HepG2 (cell line): ENCODE measurements at regions not wholly inside any gene's neighbourhood (a gene's known extent, or its start where the extent isn't known, plus 50 kb on each side); places are given as distances from the start of the nearest gene placed in this dataset.

Experiments used
- ATF6 ChIP-seq: sonication (generic); formaldehyde crosslinking; conservative IDR thresholded peaks from 2 replicates; pipeline ENCODE4 v1.4.0; 2020; ENCODE audit warnings: missing genetic modification reagents
- FOXK2 ChIP-seq: fragments of 450-650 bp; IDR thresholded peaks from 2 replicates; pipeline ENCODE4 v1.6.1; 2016
- GFI1 ChIP-seq: sonication (generic); formaldehyde crosslinking; IDR thresholded peaks from 2 replicates; pipeline ENCODE4 v1.5.0; 2020; ENCODE audit warnings: missing genetic modification reagents, mild to moderate bottlenecking, borderline replicate concordance
- HMG20A ChIP-seq: IDR thresholded peaks from 2 replicates; pipeline ENCODE4 v1.6.1; 2016; ENCODE audit warnings: borderline replicate concordance
- NFIC ChIP-seq: IDR thresholded peaks from 2 replicates; pipeline ENCODE4 v1.6.1; 2012; ENCODE audit warnings: mild to moderate bottlenecking, low read length, inconsistent platforms
- NPAS2 ChIP-seq: sonication (generic); formaldehyde crosslinking; IDR thresholded peaks from 2 replicates; pipeline ENCODE4 v1.8.0; 2022; ENCODE audit warnings: mild to moderate bottlenecking, missing genetic modification reagents, borderline replicate concordance
- RBM39 ChIP-seq: fragments of 200-400 bp; formaldehyde crosslinking; IDR thresholded peaks from one replicate; pipeline ENCODE4 v1.6.1; 2018; ENCODE audit warnings: antibody characterized with exemption, mild to moderate bottlenecking, low read depth, low read length; ENCODE audit not compliant: poor library complexity, severe bottlenecking
- SKIL ChIP-seq: sonication (generic); formaldehyde crosslinking; IDR thresholded peaks from 2 replicates; pipeline ENCODE4 v1.8.0; 2022; ENCODE audit warnings: missing genetic modification reagents, mild to moderate bottlenecking, moderate library complexity, borderline replicate concordance
- TAF15 ChIP-seq: fragments of 200-400 bp; formaldehyde crosslinking; IDR thresholded peaks from one replicate; pipeline ENCODE4 v1.6.1; 2018; ENCODE audit warnings: mild to moderate bottlenecking, low read depth, low read length; ENCODE audit not compliant: poor library complexity, severe bottlenecking
- ZEB1 ChIP-seq: IDR thresholded peaks from 2 replicates; pipeline ENCODE4 v1.6.1; 2012; ENCODE audit warnings: mild to moderate bottlenecking, low read depth, inconsistent platforms; ENCODE audit not compliant: insufficient replicate concordance
- ZNF264 ChIP-seq: sonication (generic); formaldehyde crosslinking; IDR thresholded peaks from 2 replicates; pipeline ENCODE4 v1.4.0; 2020; ENCODE audit warnings: missing genetic modification reagents
- ZNF318 ChIP-seq: sonication (generic); formaldehyde crosslinking; IDR thresholded peaks from 2 replicates; pipeline ENCODE4 v1.4.0; 2020; ENCODE audit warnings: mild to moderate bottlenecking, missing genetic modification reagents
- ZNF383 ChIP-seq: sonication (generic); formaldehyde crosslinking; IDR thresholded peaks from 2 replicates; pipeline ENCODE4 v1.4.0; 2020; ENCODE audit warnings: missing genetic modification reagents, mild to moderate bottlenecking, borderline replicate concordance
- ZNF441 ChIP-seq: sonication (generic); formaldehyde crosslinking; IDR thresholded peaks from 2 replicates; pipeline ENCODE4 v1.7.0; 2021; ENCODE audit warnings: missing genetic modification reagents, borderline replicate concordance

- no peak for TF ChIP-seq ZNF318 (CRISPR knock-in tag)
- no peak for TF ChIP-seq FOXK2
- no peak for TF ChIP-seq ZNF383
- TF ChIP-seq ZNF264 (CRISPR knock-in tag): no peak
- peak; percentile 89 for TF ChIP-seq GFI1 (CRISPR knock-in tag)
- TF ChIP-seq NPAS2: no peak
- no peak for TF ChIP-seq TAF15
- TF ChIP-seq SKIL: no peak
- no peak for TF ChIP-seq ATF6
- TF ChIP-seq NFIC: peak; percentile 88; the same call in 1 of the 2 replicates
- no peak for TF ChIP-seq ZNF441 (CRISPR knock-in tag)
- TF ChIP-seq RBM39: no peak
- no peak for TF ChIP-seq ZEB1
- peak; percentile 87 for TF ChIP-seq HMG20A
Observed at GRCh38 chr3:76972624-76973296, 67.1 kb upstream of the ROBO2 start (continued).
